GM12892 (cell line): ENCODE measurements at regions not wholly inside any gene's neighbourhood (a gene's known extent, or its start where the extent isn't known, plus 50 kb on each side); places are given as distances from the start of the nearest gene placed in this dataset.
"Not testable (repeated sequence)": the region's sequence is repeated elsewhere in the genome, so short reads cannot be mapped to it uniquely, and the experiment has no call there.

ENCODE experiments used
- DNase-seq: peaks from one replicate; pipeline ENCODE4 v3.0.0; 2011; ENCODE audit not compliant: insufficient read length
- FAIRE-seq: peaks from 2 replicates; lab custom pipeline; 2011; peaks lifted over from hg19 to GRCh38; lab: Jason Lieb, UNC
- POLR2A ChIP-seq: IDR thresholded peaks from 2 replicates; pipeline ENCODE4 v1.6.1; 2011; ENCODE audit warnings: low read depth, low read length, control low read depth
- POLR2AphosphoS5 ChIP-seq: IDR thresholded peaks from 2 replicates; pipeline ENCODE4 v1.6.1; 2011; ENCODE audit warnings: low read depth, low read length, control low read depth
- TAF1 ChIP-seq: IDR thresholded peaks from 2 replicates; pipeline ENCODE4 v1.6.1; 2011; ENCODE audit warnings: low read depth, mild to moderate bottlenecking, control low read depth, low read length, borderline replicate concordance

GRCh38 chr3:102032491-102033383 is 183.4 kb downstream of the NFKBIZ start:
- DNase-seq (no peak), FAIRE-seq (no peak)
- no peak for TF ChIP-seq TAF1
- no peak for TF ChIP-seq POLR2A
- no peak for TF ChIP-seq POLR2AphosphoS5

- DNase-seq (no peak), FAIRE-seq (peak; percentile 66)
- TF ChIP-seq TAF1 (no peak), POLR2AphosphoS5 (no peak), POLR2A (no peak)
These were observed 185.5 kb downstream of the NFKBIZ start for GRCh38 chr3:102034639-102035451.

DNA sequence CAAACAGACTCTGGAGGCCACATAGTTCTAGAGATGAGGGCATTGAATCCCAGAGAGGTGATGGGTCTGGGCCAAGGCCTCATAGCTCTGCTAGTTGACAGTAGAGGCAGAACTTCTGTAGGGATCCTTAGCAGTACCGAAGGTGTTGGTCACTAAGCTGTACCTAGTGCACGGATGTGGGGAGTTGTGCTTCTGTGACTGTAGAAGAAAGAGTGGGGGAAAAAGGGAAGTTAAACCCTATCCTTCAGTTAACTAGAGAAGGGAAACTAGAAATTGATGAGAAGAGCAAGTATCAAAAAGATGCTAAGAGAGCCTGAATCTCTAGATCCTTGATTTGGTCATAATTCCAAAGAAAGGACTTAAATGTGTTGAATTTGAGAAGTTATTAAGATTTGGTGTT is 186.7 kb downstream of the NFKBIZ start:
- TF ChIP-seq POLR2AphosphoS5 (no peak), TAF1 (no peak), POLR2A (no peak)
- FAIRE-seq (peak; percentile 84), DNase-seq (no peak)

DNA sequence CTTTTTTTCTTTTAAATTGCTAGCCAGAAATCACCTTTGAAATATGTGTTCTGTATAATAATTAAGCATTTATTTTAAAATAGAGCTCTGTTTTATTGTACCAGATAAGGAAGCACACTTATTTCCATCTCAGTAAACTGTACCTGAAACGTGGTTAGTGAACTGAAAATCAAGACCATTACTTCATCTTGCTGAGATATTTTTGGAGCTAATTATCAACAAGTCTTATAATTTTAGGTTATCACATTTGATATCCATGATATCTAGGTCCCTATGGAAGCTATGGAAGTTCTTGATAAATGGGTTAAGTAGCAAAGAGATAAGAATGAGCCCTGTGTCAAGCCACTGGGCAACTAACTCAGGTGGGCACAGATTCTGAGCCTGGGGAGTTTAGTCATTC is 187.2 kb downstream of the NFKBIZ start:
- TF ChIP-seq POLR2AphosphoS5 (no peak), POLR2A (no peak), TAF1 (no peak)
- peak; percentile 63 for FAIRE-seq
- no peak for DNase-seq

- FAIRE-seq, result peak; percentile 76
- no peak for DNase-seq
- TF ChIP-seq TAF1 (no peak), POLR2A (no peak), POLR2AphosphoS5 (no peak)
These were observed 187.9 kb downstream of the NFKBIZ start for GRCh38 chr3:102037209-102037608.

- FAIRE-seq, result no peak
- TF ChIP-seq TAF1 (no peak), POLR2A (no peak), POLR2AphosphoS5 (no peak)
- no peak for DNase-seq
These were observed 188.5 kb downstream of the NFKBIZ start for GRCh38 chr3:102037791-102038190.

- FAIRE-seq (peak; percentile 91), DNase-seq (no peak)
- TF ChIP-seq POLR2A, result no peak
These were observed 189.3 kb downstream of the NFKBIZ start for GRCh38 chr3:102038477-102039142.

DNA sequence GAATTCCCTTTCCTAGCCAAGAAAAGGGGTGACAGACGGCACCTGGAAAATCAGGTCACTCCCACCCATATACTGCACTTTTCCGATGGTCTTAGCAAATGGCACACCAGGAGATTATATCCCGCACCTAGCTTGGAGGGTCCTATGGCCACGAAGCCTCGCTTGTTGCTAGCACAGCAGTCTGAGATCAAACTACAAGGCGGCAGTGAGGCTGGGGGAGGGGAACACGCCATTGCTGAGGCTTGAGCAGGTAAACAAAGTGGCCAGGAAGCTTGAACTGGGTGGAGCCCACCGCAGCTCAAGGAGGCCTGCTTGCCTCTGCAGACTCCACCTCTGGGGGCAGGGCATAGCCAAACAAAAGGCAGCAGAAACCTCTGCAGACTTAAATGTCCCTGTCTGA is 190.8 kb downstream of the NFKBIZ start:
- DNase-seq, FAIRE-seq: not testable (repeated sequence)

DNA sequence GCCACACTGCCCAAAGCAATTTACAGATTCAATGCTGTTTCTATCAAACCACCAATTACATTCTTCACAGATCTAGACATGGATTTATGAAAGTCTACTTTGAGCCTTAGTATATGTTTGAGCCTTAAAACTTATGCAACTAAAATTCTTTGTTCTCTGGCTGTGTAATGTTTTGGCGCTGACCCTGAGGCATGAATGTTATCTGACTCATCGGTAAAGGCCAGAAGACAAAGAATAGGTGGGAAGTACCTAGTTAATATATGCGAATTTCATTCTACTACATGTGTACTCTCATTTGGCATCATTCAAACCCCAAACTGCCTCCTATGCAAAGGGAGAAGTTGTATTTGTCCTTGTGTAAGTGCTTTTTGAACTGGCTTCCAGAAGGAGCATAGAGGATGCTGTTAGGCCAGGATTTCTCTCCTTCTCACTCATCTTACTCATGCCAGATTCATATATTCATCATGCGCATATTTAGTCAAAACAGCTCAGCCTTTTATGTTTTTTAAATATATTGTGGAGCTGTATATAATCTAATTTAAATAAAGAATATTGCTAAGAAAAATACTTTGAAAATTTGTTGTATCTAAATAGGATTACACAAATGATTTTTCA is 204.2 kb downstream of the NFKBIZ start:
- DNase-seq (no peak), FAIRE-seq (no peak)
- no peak for TF ChIP-seq TAF1
- no peak for TF ChIP-seq POLR2A
- no peak for TF ChIP-seq POLR2AphosphoS5

DNA sequence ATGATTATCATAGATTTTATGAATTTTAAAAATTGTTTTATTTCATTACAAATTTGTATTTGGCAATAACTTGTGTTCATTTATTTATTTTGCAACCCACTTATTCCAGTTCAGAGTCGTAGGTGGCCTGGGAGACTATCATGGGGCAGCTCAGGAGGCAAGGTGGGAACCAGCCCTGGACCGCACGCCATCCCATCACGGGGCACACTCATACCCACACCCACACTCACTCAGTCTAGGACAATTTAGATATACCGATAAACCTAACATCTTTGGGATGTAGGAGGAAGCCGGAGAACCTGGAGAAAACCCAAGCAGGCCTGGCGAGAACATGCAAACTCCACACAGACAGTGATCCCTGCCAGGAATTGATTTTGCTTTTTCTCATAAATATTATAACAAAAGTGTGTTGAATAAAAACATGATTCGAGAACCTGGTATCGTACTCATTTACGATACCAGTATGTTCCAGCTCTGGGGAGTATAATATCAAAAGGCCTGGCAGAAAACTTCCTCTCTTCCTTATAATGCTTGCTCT is 205.3 kb downstream of the NFKBIZ start:
- no peak for TF ChIP-seq TAF1
- TF ChIP-seq POLR2AphosphoS5, result no peak
- DNase-seq, result no peak
- FAIRE-seq, result no peak
